SK-N-DZ (cell line): ENCODE measurements at regions not wholly inside any gene's neighbourhood (a gene's known extent, or its start where the extent isn't known, plus 50 kb on each side); places are given as distances from the start of the nearest gene placed in this dataset.

Experiments
- small RNA-seq, 2 experiments: library from RNA; depleted of rRNA; stranded (forward); fragments of <200 nt; gene quantifications; one replicate each; pipeline ENCODE3, GENCODE V24; 2014

Small RNAs in the stretch of these regions (small RNA-seq; reads per million reads assigned to genes)
- gene AC106712.1 (0 reads per million in 2 experiments), gene RF00019 (0 reads per million in 2 experiments)
